ENCODE measurements at regions not wholly inside any gene's neighbourhood (a gene's known extent, or its start where the extent isn't known, plus 50 kb on each side); places are given as distances from the start of the nearest gene placed in this dataset.

- no peak for TF ChIP-seq YY1 (IDR thresholded peaks at IDR 0.05; ENCODE audit: low read depth)
- no peak for TF ChIP-seq TAF1 (IDR thresholded peaks at IDR 0.05; ENCODE audit: borderline replicate concordance, low read depth, low read length)
- no peak for TF ChIP-seq MAX (IDR thresholded peaks at IDR 0.05; ENCODE audit: low read depth)
- TF ChIP-seq FOXM1 (IDR thresholded peaks at IDR 0.05; ENCODE audit: low read depth) = no peak
- no peak for TF ChIP-seq FOSL2 (IDR thresholded peaks at IDR 0.05; ENCODE audit: borderline replicate concordance, low read depth)
These were observed 554.8 kb upstream of the CDH4 start for GRCh38 chr20:60697252-60697651.

All from SK-N-SH (cell line).